H9 (cell line): ENCODE measurements at regions not wholly inside any gene's neighbourhood (a gene's known extent, or its start where the extent isn't known, plus 50 kb on each side); places are given as distances from the start of the nearest gene placed in this dataset.

ENCODE experiments used
- DNase-seq: peaks from one replicate; pipeline ENCODE4 v3.0.0-alpha.2; 2017
- H2AFZ ChIP-seq: one replicate; pipeline ENCODE4 v1.6.1; 2013; ENCODE audit warnings: mild to moderate bottlenecking, low read length, control low read depth, moderate library complexity
- H2AK5ac ChIP-seq: 2 replicates; pipeline ENCODE4 v1.6.1; 2013; ENCODE audit warnings: low read length, control low read depth, mixed read lengths; ENCODE audit not compliant: insufficient read length
- H2BK120ac ChIP-seq: one replicate; pipeline ENCODE4 v1.6.1; 2013; ENCODE audit warnings: low read depth, mild to moderate bottlenecking, low read length, control low read depth, inconsistent platforms; ENCODE audit not compliant: poor library complexity, severe bottlenecking
- H2BK12ac ChIP-seq: 2 replicates; pipeline ENCODE4 v1.6.1; 2013; ENCODE audit warnings: low read length, control low read depth, mixed read lengths, low read depth; ENCODE audit not compliant: insufficient read length
- H2BK15ac ChIP-seq: 2 replicates; pipeline ENCODE4 v1.6.1; 2013; ENCODE audit warnings: low read depth, low read length, control low read depth
- H2BK20ac ChIP-seq: one replicate; pipeline ENCODE4 v1.6.1; 2013; ENCODE audit warnings: low read depth, mild to moderate bottlenecking, low read length, control low read depth, inconsistent platforms; ENCODE audit not compliant: poor library complexity, severe bottlenecking
- H2BK5ac ChIP-seq: 2 replicates; pipeline ENCODE4 v1.6.1; 2013; ENCODE audit warnings: low read length, control low read depth, mixed read lengths; ENCODE audit not compliant: insufficient read length
- H3K14ac ChIP-seq: 2 replicates; pipeline ENCODE4 v1.6.1; 2013; ENCODE audit warnings: low read length, control low read depth; ENCODE audit not compliant: insufficient read depth
- H3K18ac ChIP-seq: 2 replicates; pipeline ENCODE4 v1.6.1; 2013; ENCODE audit warnings: low read depth, mild to moderate bottlenecking, mixed read lengths, low read length, control low read depth; ENCODE audit not compliant: insufficient read length
- H3K23ac ChIP-seq: 2 replicates; pipeline ENCODE4 v1.6.1; 2013; ENCODE audit warnings: low read length, control low read depth, mixed read lengths, low read depth; ENCODE audit not compliant: insufficient read length
- H3K23me2 ChIP-seq: 2 replicates; pipeline ENCODE4 v1.6.1; 2013; ENCODE audit warnings: low read depth, mild to moderate bottlenecking, mixed read lengths, low read length, control low read depth; ENCODE audit not compliant: insufficient read length, poor library complexity, severe bottlenecking
- H3K27ac ChIP-seq: 2 replicates; pipeline ENCODE4 v1.5.1; 2013; ENCODE audit warnings: low read length, control low read depth, mixed read lengths, low read depth; ENCODE audit not compliant: insufficient read length
- H3K27me3 ChIP-seq: 2 replicates; pipeline ENCODE4 v1.6.1; 2013; ENCODE audit warnings: low read length, control low read depth, inconsistent platforms; ENCODE audit not compliant: insufficient read depth
- H3K4ac ChIP-seq: 2 replicates; pipeline ENCODE4 v1.6.1; 2013; ENCODE audit warnings: low read depth, mild to moderate bottlenecking, control low read depth, inconsistent platforms, low read length, moderate library complexity
- H3K4me1 ChIP-seq: 2 replicates; pipeline ENCODE4 v1.6.1; 2013; ENCODE audit warnings: low read length, control low read depth, inconsistent platforms; ENCODE audit not compliant: insufficient read depth
- H3K4me2 ChIP-seq: 2 replicates; pipeline ENCODE4 v1.6.1; 2013; ENCODE audit warnings: low read length, control low read depth, mixed read lengths; ENCODE audit not compliant: insufficient read length, insufficient read depth
- H3K56ac ChIP-seq: 2 replicates; pipeline ENCODE4 v1.6.1; 2013; ENCODE audit warnings: low read depth, mild to moderate bottlenecking, mixed read lengths, low read length, control low read depth; ENCODE audit not compliant: insufficient read length
- H3K79me1 ChIP-seq: 2 replicates; pipeline ENCODE4 v1.6.1; 2013; ENCODE audit warnings: low read depth, mild to moderate bottlenecking, moderate library complexity, low read length, control low read depth, inconsistent platforms; ENCODE audit not compliant: insufficient read depth, poor library complexity, severe bottlenecking
- H3K79me2 ChIP-seq: 2 replicates; pipeline ENCODE4 v1.6.1; 2013; ENCODE audit warnings: low read length, control low read depth, inconsistent platforms; ENCODE audit not compliant: insufficient read depth
- H3K9ac ChIP-seq: 2 replicates; pipeline ENCODE4 v1.6.1; 2013; ENCODE audit warnings: low read length, control low read depth, mixed read lengths; ENCODE audit not compliant: insufficient read length; ENCODE audit errors: extremely low read depth
- H3K9me3 ChIP-seq: one replicate; pipeline ENCODE4 v1.6.1; 2013; ENCODE audit warnings: low read depth, low read length, inconsistent platforms; ENCODE audit not compliant: control insufficient read depth
- H3T11ph ChIP-seq: one replicate; pipeline ENCODE4 v1.6.1; 2013; ENCODE audit warnings: mild to moderate bottlenecking, low read length, control low read depth, inconsistent platforms
- H4K20me1 ChIP-seq: one replicate; pipeline ENCODE4 v1.6.1; 2013; ENCODE audit not compliant: control insufficient read depth, insufficient read length, insufficient read depth
- H4K5ac ChIP-seq: 2 replicates; pipeline ENCODE4 v1.6.1; 2013; ENCODE audit warnings: low read depth, mild to moderate bottlenecking, mixed read lengths, low read length, control low read depth; ENCODE audit not compliant: insufficient read length
- H4K8ac ChIP-seq: replicated peaks from 2 replicates; pipeline ENCODE4 v1.6.1; 2013; ENCODE audit warnings: low read length, control low read depth, mixed read lengths, low read depth; ENCODE audit not compliant: insufficient read length
- H4K91ac ChIP-seq: 2 replicates; pipeline ENCODE4 v1.6.1; 2013; ENCODE audit warnings: low read depth, mild to moderate bottlenecking, moderate library complexity, mixed read lengths, low read length, control low read depth; ENCODE audit not compliant: insufficient read length
- H3K27ac Mint-ChIP-seq, 3 experiments: 2 replicates in 2 of 3; 3 replicates in 1 of 3; pipeline ENCODE4 v1.8.0; 2020 to 2021; ENCODE audit warnings: mixed read lengths in 3 of 3, mild to moderate bottlenecking in 1 of 3, moderate library complexity in 1 of 3
- H3K27me3 Mint-ChIP-seq: 2 replicates; pipeline ENCODE4 v1.8.0; 2021; ENCODE audit warnings: low read depth, mild to moderate bottlenecking, moderate library complexity, mixed read lengths
- H3K36me3 Mint-ChIP-seq, 3 experiments: 2 replicates in 2 of 3; 3 replicates in 1 of 3; pipeline ENCODE4 v1.8.0; 2020 to 2021; ENCODE audit warnings: low read depth in 3 of 3, mixed read lengths in 3 of 3; ENCODE audit not compliant: insufficient read depth in 1 of 3
- H3K4me1 Mint-ChIP-seq, 2 experiments: 2 replicates each; pipeline ENCODE4 v1.8.0; 2020; ENCODE audit warnings: mixed read lengths in 2 of 2
- H3K4me3 Mint-ChIP-seq, 2 experiments: 2 replicates in 1 of 2; 3 replicates in 1 of 2; pipeline ENCODE4 v1.8.0; 2020 to 2021; ENCODE audit warnings: mild to moderate bottlenecking in 2 of 2, mixed read lengths in 2 of 2, moderate library complexity in 1 of 2
- H3K9me3 Mint-ChIP-seq, 2 experiments: 2 replicates in 1 of 2; 3 replicates in 1 of 2; pipeline ENCODE4 v1.8.0; 2020; ENCODE audit warnings: mild to moderate bottlenecking in 2 of 2, mixed read lengths in 2 of 2, moderate library complexity in 1 of 2
- CTCF ChIP-seq: fragments of 200-600 bp; sonication (generic); conservative IDR thresholded peaks from 3 replicates; pipeline ENCODE4 v1.8.0; 2021; ENCODE audit warnings: antibody characterized with exemption, mild to moderate bottlenecking
- WGBS: extraction: QIAGEN DNeasy Blood & Tissue Kit; methylation state at CpG from one replicate; pipeline ENCODE4 v1.1.7; 2013; ENCODE audit warnings: missing lambda C conversion rate, low lambda C conversion rate, mixed read lengths; ENCODE audit not compliant: insufficient read length; ENCODE audit errors: extremely low coverage; 5-methylcytosine and 5-hydroxymethylcytosine counted together

DNA sequence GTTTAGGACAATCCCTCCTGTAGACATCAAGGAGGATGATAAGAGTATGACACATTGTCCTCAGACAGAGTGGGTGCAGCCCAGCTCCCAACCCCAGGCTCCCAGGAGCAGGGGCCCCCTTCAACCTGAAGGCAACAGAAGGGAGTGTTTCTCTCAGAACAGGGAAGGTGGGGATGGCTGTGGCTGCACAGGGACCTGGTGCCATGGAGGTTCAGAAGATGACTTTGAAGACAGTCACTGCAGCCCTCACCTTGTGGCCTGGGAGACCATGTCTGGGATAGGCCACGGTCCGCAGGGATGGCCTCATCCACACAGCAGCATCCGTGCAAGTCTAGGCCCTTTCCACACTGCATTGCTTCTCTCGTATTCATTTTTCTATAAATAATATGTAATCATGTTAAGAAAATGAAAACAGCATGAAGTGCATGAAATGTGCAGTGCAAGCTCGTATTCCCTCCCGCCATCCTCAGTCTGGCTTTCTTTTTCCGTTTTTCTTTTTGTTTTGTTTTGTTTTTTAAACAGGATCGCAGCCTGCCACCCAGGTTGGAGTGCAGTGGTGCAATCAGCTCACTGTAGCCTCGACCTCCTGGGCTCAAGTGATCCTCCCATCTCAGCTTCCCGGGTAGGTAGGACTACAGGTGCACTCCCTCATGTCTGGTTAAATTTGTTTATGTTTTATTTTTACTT, 71.1 kb downstream of the METRNL start:
- no peak overlapping the region for H2BK12ac ChIP-seq
- H3K23ac ChIP-seq, result no peak overlapping the region
- H3K4ac ChIP-seq, result no peak overlapping the region
- H3K4me1 ChIP-seq, result 0 out of 2 replicates have a peak, but pooled peaks cover 1% of the 10 kb centered on the region
- H3T11ph ChIP-seq, result no peak overlapping the region
- H3K79me2 ChIP-seq, result no peaks in the 10 kb centered on the region
- no peaks in the 10 kb centered on the region for H3K79me1 ChIP-seq
- H4K20me1 ChIP-seq, result no peaks in the 10 kb centered on the region
- no CpG with 5 or more reads among the region's 10 CpGs for WGBS
- no peak overlapping the region for H2BK20ac ChIP-seq
- H3K27ac ChIP-seq, result no peak overlapping the region
- no peaks in the 10 kb centered on the region for H3K9me3 ChIP-seq
- H2AFZ ChIP-seq, result no peak overlapping the region
- Mint-ChIP-seq H3K9me3 (peaks cover 0 to 11% of the 10 kb centered on the region in 2 experiments; a peak in 3 of 5 replicates), H3K27ac (peak overlapping the region in 1 of 3 experiments; percentile 92; a peak in 1 of 7 replicates), H3K27me3 (peaks cover 2% of the 10 kb centered on the region), H3K4me1 (peaks cover 17% of the 10 kb centered on the region in 2 experiments), H3K36me3 (no peaks in the 10 kb centered on the region; a peak in 1 of 7 replicates), H3K4me3 (no peak overlapping the region)
- H4K8ac ChIP-seq, result no peak overlapping the region
- H3K14ac ChIP-seq, result no peak overlapping the region
- no peak overlapping the region for H4K91ac ChIP-seq
- H2AK5ac ChIP-seq, result no peak overlapping the region
- H3K56ac ChIP-seq, result no peak overlapping the region
- H3K23me2 ChIP-seq, result no peaks in the 10 kb centered on the region
- no peak overlapping the region for H2BK15ac ChIP-seq
- H4K5ac ChIP-seq, result no peak overlapping the region
- no peak for TF ChIP-seq CTCF
- no peaks in the 10 kb centered on the region for H3K27me3 ChIP-seq
- H2BK120ac ChIP-seq, result no peak overlapping the region
- DNase-seq, result no peak
- no peak overlapping the region for H3K4me2 ChIP-seq
- no peak overlapping the region for H2BK5ac ChIP-seq
- H3K9ac ChIP-seq, result no peak overlapping the region
- no peak overlapping the region for H3K18ac ChIP-seq
